ENCODE measurements at regions not wholly inside any gene's neighbourhood (a gene's known extent, or its start where the extent isn't known, plus 50 kb on each side); places are given as distances from the start of the nearest gene placed in this dataset.

DNA sequence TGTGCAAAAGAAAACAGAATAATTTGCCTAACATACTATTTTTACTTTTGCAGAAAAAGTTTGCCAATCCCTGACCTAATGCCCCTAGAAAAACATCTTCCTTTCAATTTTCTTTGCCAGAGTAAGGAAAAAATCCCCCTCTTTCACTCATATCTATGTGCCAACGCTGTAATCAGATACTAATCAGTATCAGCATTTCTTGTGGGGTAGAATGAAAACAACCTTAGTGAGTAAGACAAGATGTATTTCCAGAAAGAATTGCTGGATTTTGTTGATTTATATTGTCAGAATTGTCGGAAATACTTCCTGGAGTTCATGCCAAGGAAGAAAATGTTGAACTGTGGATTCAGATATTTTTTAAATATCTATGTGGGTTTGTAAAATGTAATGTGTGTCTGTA is 1893.8 kb downstream of the NCAM2 start:
- Mint-ChIP-seq H3K36me3 (no peaks in the 10 kb centered on the region), H3K4me3 (no peak overlapping the region), H3K4me1 (peaks cover 12% of the 10 kb centered on the region), H3K27me3 (ENCODE audit: low read depth) (no peaks in the 10 kb centered on the region), H3K27ac (no peak overlapping the region), H3K9me3 (peaks cover 5% of the 10 kb centered on the region)
- POLR2A ChIA-PET, result no interaction called here
- CTCF ChIA-PET, result no interaction called here
- no peak for TF ChIP-seq ERG (CRISPR knock-in tag; IDR thresholded peaks at IDR 0.05)
- no peak for TF ChIP-seq ZNF232 (CRISPR knock-in tag; IDR thresholded peaks at IDR 0.05)
- TF ChIP-seq, protein P1, sequence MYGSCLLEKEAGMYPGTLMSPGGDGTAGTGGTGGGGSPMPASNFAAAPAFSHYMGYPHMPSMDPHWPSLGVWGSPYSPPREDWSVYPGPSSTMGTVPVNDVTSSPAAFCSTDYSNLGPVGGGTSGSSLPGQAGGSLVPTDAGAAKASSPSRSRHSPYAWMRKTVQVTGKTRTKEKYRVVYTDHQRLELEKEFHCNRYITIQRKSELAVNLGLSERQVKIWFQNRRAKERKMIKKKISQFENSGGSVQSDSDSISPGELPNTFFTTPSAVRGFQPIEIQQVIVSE (CRISPR knock-in tag; IDR thresholded peaks at IDR 0.05; ENCODE audit: borderline replicate concordance), result no peak
- TF ChIP-seq, protein P2, sequence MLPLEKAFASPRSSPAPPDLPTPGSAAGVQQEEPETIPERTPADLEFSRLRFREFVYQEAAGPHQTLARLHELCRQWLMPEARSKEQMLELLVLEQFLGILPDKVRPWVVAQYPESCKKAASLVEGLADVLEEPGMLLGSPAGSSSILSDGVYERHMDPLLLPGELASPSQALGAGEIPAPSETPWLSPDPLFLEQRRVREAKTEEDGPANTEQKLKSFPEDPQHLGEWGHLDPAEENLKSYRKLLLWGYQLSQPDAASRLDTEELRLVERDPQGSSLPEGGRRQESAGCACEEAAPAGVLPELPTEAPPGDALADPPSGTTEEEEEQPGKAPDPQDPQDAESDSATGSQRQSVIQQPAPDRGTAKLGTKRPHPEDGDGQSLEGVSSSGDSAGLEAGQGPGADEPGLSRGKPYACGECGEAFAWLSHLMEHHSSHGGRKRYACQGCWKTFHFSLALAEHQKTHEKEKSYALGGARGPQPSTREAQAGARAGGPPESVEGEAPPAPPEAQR (CRISPR knock-in tag; IDR thresholded peaks at IDR 0.05), result no peak
- TF ChIP-seq, protein P3, sequence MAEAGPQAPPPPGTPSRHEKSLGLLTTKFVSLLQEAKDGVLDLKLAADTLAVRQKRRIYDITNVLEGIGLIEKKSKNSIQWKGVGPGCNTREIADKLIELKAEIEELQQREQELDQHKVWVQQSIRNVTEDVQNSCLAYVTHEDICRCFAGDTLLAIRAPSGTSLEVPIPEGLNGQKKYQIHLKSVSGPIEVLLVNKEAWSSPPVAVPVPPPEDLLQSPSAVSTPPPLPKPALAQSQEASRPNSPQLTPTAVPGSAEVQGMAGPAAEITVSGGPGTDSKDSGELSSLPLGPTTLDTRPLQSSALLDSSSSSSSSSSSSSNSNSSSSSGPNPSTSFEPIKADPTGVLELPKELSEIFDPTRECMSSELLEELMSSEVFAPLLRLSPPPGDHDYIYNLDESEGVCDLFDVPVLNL (CRISPR knock-in tag; IDR thresholded peaks at IDR 0.05; ENCODE audit: borderline replicate concordance, low read depth), result no peak
- no peak for TF ChIP-seq PRRX2 (CRISPR knock-in tag; IDR thresholded peaks at IDR 0.05)
- TF ChIP-seq, protein P4, sequence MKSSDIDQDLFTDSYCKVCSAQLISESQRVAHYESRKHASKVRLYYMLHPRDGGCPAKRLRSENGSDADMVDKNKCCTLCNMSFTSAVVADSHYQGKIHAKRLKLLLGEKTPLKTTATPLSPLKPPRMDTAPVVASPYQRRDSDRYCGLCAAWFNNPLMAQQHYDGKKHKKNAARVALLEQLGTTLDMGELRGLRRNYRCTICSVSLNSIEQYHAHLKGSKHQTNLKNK (CRISPR knock-in tag; IDR thresholded peaks at IDR 0.05), result no peak
- no peak for TF ChIP-seq ZNF512 (CRISPR knock-in tag; IDR thresholded peaks at IDR 0.05; ENCODE audit: borderline replicate concordance)
- DNase-seq (ENCODE audit: low spot score) (no peak), ATAC-seq (no peak)

DNA sequence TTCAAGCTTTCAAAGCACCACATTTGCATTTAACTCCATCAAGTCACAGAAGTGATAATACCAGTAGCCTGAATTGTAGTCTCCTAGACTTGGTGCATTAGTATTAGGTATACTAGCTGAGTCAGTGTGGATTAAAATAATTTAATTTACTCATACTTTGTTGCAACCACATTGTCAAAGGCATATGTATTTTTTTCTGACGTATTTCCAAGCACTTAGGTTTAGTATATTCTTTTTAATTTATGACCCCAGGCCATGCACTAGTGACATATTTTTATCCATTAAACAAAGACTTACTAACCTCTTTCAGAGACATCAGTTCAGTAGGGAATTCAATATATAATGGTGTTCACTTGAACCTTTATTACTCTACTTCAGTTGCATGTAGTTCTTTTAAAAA is 1894.5 kb downstream of the NCAM2 start:
- no peak overlapping the region for H3K27ac Mint-ChIP-seq
- H3K36me3 Mint-ChIP-seq, result no peaks in the 10 kb centered on the region
- ChIA-PET POLR2A (no interaction called here), CTCF (no interaction called here)
- H3K4me1 Mint-ChIP-seq, result peaks cover 12% of the 10 kb centered on the region
- TF ChIP-seq ZNF512 (CRISPR knock-in tag; IDR thresholded peaks at IDR 0.05; ENCODE audit: borderline replicate concordance), result no peak
- no peak for TF ChIP-seq NFYB (CRISPR knock-in tag; conservative IDR thresholded peaks at IDR 0.05; ENCODE audit: low read depth)
- no peak for TF ChIP-seq NR2C2 (CRISPR knock-in tag; IDR thresholded peaks at IDR 0.05)
- TF ChIP-seq ZNF263 (CRISPR knock-in tag; IDR thresholded peaks at IDR 0.05; ENCODE audit: low read depth), result no peak
- TF ChIP-seq E2F1 (CRISPR knock-in tag; IDR thresholded peaks at IDR 0.05), result no peak
- TF ChIP-seq ATF3 (CRISPR knock-in tag; conservative IDR thresholded peaks at IDR 0.05), result no peak
- TF ChIP-seq, protein P5, sequence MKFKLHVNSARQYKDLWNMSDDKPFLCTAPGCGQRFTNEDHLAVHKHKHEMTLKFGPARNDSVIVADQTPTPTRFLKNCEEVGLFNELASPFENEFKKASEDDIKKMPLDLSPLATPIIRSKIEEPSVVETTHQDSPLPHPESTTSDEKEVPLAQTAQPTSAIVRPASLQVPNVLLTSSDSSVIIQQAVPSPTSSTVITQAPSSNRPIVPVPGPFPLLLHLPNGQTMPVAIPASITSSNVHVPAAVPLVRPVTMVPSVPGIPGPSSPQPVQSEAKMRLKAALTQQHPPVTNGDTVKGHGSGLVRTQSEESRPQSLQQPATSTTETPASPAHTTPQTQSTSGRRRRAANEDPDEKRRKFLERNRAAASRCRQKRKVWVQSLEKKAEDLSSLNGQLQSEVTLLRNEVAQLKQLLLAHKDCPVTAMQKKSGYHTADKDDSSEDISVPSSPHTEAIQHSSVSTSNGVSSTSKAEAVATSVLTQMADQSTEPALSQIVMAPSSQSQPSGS (CRISPR knock-in tag; IDR thresholded peaks at IDR 0.05; ENCODE audit: borderline replicate concordance, low read depth), result no peak
- TF ChIP-seq, protein P6, sequence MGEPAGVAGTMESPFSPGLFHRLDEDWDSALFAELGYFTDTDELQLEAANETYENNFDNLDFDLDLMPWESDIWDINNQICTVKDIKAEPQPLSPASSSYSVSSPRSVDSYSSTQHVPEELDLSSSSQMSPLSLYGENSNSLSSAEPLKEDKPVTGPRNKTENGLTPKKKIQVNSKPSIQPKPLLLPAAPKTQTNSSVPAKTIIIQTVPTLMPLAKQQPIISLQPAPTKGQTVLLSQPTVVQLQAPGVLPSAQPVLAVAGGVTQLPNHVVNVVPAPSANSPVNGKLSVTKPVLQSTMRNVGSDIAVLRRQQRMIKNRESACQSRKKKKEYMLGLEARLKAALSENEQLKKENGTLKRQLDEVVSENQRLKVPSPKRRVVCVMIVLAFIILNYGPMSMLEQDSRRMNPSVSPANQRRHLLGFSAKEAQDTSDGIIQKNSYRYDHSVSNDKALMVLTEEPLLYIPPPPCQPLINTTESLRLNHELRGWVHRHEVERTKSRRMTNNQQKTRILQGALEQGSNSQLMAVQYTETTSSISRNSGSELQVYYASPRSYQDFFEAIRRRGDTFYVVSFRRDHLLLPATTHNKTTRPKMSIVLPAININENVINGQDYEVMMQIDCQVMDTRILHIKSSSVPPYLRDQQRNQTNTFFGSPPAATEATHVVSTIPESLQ (CRISPR knock-in tag; IDR thresholded peaks at IDR 0.05), result no peak
- no peak for TF ChIP-seq FOXP1 (CRISPR knock-in tag; IDR thresholded peaks at IDR 0.05; ENCODE audit: borderline replicate concordance)
- TF ChIP-seq EMX1 (CRISPR knock-in tag; IDR thresholded peaks at IDR 0.05), result no peak
- no peak overlapping the region for H3K4me3 Mint-ChIP-seq
- no peak for ATAC-seq
- H3K27me3 Mint-ChIP-seq (ENCODE audit: low read depth), result no peaks in the 10 kb centered on the region
- H3K9me3 Mint-ChIP-seq, result peaks cover 5% of the 10 kb centered on the region
- no peak for DNase-seq (ENCODE audit: low spot score)

All from WTC11 (cell line).